ENCODE measurements at regions not wholly inside any gene's neighbourhood (a gene's known extent, or its start where the extent isn't known, plus 50 kb on each side); places are given as distances from the start of the nearest gene placed in this dataset.

DNA sequence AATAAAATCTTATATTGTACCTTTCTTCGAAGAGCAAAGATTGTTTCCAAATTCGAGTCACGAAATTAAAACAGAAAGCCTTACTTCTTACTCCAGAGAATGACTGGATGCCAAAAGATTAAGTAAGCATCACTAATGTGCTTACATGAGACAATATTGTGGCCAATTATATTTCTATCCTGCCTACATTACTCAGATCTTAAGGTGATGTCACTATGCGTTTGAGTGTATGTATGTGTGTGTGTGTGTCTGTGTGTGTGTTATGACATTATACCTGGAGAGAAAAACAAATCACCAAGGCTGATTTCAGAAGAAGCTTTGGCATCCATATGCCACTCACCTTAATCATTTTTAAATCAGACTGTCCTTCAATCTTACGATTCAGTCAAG, 556.3 kb downstream of the PPARGC1A start:
- no peak for DNase-seq
- Histone ChIP-seq H3K4me3 (no peak overlapping the region), H3K27me3 (no peaks in the 10 kb centered on the region), H3K36me3 (no peaks in the 10 kb centered on the region), H3K27ac (no peak overlapping the region), H3K9me3 (no peaks in the 10 kb centered on the region), H3K4me1 (no peaks in the 10 kb centered on the region)
- TF ChIP-seq POLR2A (IDR thresholded peaks at IDR 0.05) (no peak), CTCF (IDR thresholded peaks at IDR 0.05) (no peak)

DNA sequence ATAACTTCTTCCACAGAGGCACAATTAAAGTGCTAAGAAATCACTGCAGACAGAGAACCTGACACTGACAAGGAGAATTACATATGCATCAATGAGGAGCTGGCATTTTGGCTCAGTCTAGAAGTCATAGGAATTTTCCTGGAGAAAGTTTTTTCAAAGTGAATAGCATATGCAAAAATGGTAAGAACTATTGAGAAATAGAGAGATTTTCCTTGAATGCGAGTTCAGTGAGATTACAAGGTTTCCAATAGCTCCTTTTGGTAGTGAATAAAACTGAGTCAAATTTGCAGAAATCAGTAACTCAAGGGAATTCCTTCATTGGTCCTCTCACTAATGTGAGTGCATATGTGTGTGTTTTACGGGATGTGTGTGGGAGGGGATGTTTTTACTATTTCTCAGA, 557.5 kb downstream of the PPARGC1A start:
- DNase-seq: no peak

DNA sequence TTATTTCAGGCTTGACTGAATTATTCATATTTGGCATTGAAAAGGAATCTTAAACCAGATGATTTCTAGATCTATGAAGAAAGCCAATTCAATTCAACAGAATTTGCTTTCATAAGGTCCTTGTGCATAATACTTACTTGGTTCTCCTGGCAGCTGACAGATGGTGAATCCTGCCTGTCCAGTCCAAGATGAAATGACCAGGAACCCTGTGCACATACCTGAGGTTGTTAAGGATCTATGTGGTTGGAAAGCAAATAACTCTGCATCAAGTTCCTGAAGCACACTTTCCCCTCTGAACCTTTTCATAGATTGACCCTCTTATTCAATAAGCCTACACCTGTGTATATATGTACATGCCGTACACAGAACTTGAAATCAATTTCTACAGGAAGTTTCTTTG, 562.7 kb downstream of the PPARGC1A start:
- H3K9me3 ChIP-seq: no peaks in the 10 kb centered on the region
- no peak overlapping the region for H3K27ac ChIP-seq
- no peak for DNase-seq
- H3K4me3 ChIP-seq: no peak overlapping the region
- H3K4me1 ChIP-seq: no peaks in the 10 kb centered on the region
- H3K27me3 ChIP-seq: no peaks in the 10 kb centered on the region
- TF ChIP-seq POLR2A (IDR thresholded peaks at IDR 0.05): no peak
- TF ChIP-seq CTCF (IDR thresholded peaks at IDR 0.05): no peak
- no peaks in the 10 kb centered on the region for H3K36me3 ChIP-seq

More for the DNA sequence above, 557.5 kb downstream of the PPARGC1A start:
- Histone ChIP-seq H3K4me1 (no peaks in the 10 kb centered on the region), H3K36me3 (no peaks in the 10 kb centered on the region), H3K27me3 (no peaks in the 10 kb centered on the region), H3K4me3 (no peak overlapping the region), H3K27ac (no peak overlapping the region), H3K9me3 (no peaks in the 10 kb centered on the region)
- TF ChIP-seq POLR2A (IDR thresholded peaks at IDR 0.05) (no peak), CTCF (IDR thresholded peaks at IDR 0.05) (no peak)

GRCh38 chr4:23324021-23324690, 565.7 kb downstream of the PPARGC1A start:
- no peaks in the 10 kb centered on the region for H3K36me3 ChIP-seq
- H3K9me3 ChIP-seq: no peaks in the 10 kb centered on the region
- TF ChIP-seq CTCF (IDR thresholded peaks at IDR 0.05): no peak
- TF ChIP-seq POLR2A (IDR thresholded peaks at IDR 0.05): no peak
- H3K27me3 ChIP-seq: no peaks in the 10 kb centered on the region
- H3K27ac ChIP-seq: no peak overlapping the region
- H3K4me3 ChIP-seq: no peak overlapping the region
- DNase-seq: no peak
- no peaks in the 10 kb centered on the region for H3K4me1 ChIP-seq

DNA sequence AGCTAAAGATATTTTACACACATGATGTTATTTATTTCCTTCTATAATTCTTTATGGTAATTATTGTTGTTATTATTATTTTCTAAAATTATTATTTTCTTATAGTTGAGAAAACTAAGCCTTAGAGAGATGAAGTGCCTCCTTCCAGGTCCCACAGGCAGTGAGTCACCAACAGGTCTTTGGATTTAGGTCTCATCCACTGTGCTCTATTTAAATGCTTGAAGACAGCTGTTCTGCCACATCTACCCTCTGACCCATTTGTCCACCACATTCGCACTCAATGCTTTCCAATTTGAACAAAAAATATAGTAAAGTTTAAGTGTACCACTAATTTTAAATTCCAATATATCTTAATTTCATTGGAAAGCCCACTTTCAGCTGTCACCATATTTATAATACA, 566.4 kb downstream of the PPARGC1A start:
- Histone ChIP-seq H3K27me3 (no peaks in the 10 kb centered on the region), H3K27ac (no peak overlapping the region), H3K4me3 (no peak overlapping the region), H3K9me3 (no peaks in the 10 kb centered on the region), H3K4me1 (no peaks in the 10 kb centered on the region), H3K36me3 (no peaks in the 10 kb centered on the region)
- DNase-seq: no peak
- TF ChIP-seq CTCF (IDR thresholded peaks at IDR 0.05) (no peak), POLR2A (IDR thresholded peaks at IDR 0.05) (no peak)

GRCh38 chr4:23322732-23323131, 567.1 kb downstream of the PPARGC1A start:
- no peaks in the 10 kb centered on the region for H3K27me3 ChIP-seq
- no peak for TF ChIP-seq CTCF (IDR thresholded peaks at IDR 0.05)
- no peak for TF ChIP-seq POLR2A (IDR thresholded peaks at IDR 0.05)
- no peak overlapping the region for H3K27ac ChIP-seq
- H3K4me3 ChIP-seq: no peak overlapping the region
- no peaks in the 10 kb centered on the region for H3K4me1 ChIP-seq
- no peaks in the 10 kb centered on the region for H3K9me3 ChIP-seq
- no peak for DNase-seq
- H3K36me3 ChIP-seq: no peaks in the 10 kb centered on the region
